ENCODE measurements at regions not wholly inside any gene's neighbourhood (a gene's known extent, or its start where the extent isn't known, plus 50 kb on each side); places are given as distances from the start of the nearest gene placed in this dataset.

- Histone ChIP-seq H3K27ac (ENCODE audit: extremely low read length, insufficient read depth, low read length) (no peak overlapping the region), H3K4me1 (ENCODE audit: insufficient read depth, low read length) (peaks cover 40% of the 10 kb centered on the region), H3K9me3 (ENCODE audit: low read length) (no peaks in the 10 kb centered on the region), H3K36me3 (replicated peaks in 1 of 2; ENCODE audit: control insufficient read depth in 1 of 2, insufficient read depth in 2 of 2, low read length in 2 of 2) (no peaks in the 10 kb centered on the region), H3K27me3 (ENCODE audit: control insufficient read depth in 1 of 2, insufficient read depth in 2 of 2, low read length in 2 of 2) (no peaks in the 10 kb centered on the region), H3K79me2 (ENCODE audit: insufficient read depth, low read length) (peaks cover 7% of the 10 kb centered on the region), H3K9ac (ENCODE audit: insufficient read depth, low read depth, low read length) (no peak overlapping the region), H3K4me3 (replicated peaks in 1 of 3; ENCODE audit: insufficient read depth in 1 of 3, low read depth in 2 of 3, low read length in 3 of 3) (no peak overlapping the region), H2AFZ (ENCODE audit: low read length) (no peak overlapping the region), H4K20me1 (ENCODE audit: insufficient read depth, low read length) (no peaks in the 10 kb centered on the region), H3K4me2 (ENCODE audit: low read depth, low read length) (no peak overlapping the region)
- no TSS peak for BruUV-seq (replicated peaks)
- ATAC-seq (no peak), DNase-seq (ENCODE audit: low spot score) (no peak), FAIRE-seq (no peak)
- ChIA-PET POLR2A (interaction anchor here (1.5 kb wide), 1 partner anchor 96 kb away, joined by 3 read pairs; no protein-coding TSS in a partner anchor), CTCF (ENCODE audit: low intra/inter-chr PET ratio, low total read pairs) (no interaction called here)
- 89% methylated on average over 9 of the region's 12 CpGs for WGBS (ENCODE audit: low lambda C conversion rate)
- intact Hi-C loops (cut with micrococcal nuclease; ENCODE audit: unreplicated experiment) (no loop called here), in situ Hi-C loops (cut with HindIII; ENCODE audit: extremely low pct_ligation_motif_present, low pct_unique_long_range_greater_than_20kb) (loop anchor here (5.0 kb wide), 1 partner anchor 98 kb away; no protein-coding TSS in a partner anchor)
- no peak for TF ChIP-seq HNF1B (CRISPR knock-in tag; IDR thresholded peaks at IDR 0.05)
- TF ChIP-seq, protein P1, sequence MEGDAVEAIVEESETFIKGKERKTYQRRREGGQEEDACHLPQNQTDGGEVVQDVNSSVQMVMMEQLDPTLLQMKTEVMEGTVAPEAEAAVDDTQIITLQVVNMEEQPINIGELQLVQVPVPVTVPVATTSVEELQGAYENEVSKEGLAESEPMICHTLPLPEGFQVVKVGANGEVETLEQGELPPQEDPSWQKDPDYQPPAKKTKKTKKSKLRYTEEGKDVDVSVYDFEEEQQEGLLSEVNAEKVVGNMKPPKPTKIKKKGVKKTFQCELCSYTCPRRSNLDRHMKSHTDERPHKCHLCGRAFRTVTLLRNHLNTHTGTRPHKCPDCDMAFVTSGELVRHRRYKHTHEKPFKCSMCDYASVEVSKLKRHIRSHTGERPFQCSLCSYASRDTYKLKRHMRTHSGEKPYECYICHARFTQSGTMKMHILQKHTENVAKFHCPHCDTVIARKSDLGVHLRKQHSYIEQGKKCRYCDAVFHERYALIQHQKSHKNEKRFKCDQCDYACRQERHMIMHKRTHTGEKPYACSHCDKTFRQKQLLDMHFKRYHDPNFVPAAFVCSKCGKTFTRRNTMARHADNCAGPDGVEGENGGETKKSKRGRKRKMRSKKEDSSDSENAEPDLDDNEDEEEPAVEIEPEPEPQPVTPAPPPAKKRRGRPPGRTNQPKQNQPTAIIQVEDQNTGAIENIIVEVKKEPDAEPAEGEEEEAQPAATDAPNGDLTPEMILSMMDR (CRISPR knock-in tag; IDR thresholded peaks at IDR 0.05): no peak
- TF ChIP-seq ZNF879 (CRISPR knock-in tag; IDR thresholded peaks at IDR 0.05): no peak
- no peak for TF ChIP-seq TBP (CRISPR knock-in tag; IDR thresholded peaks at IDR 0.05)
- no peak for TF ChIP-seq SMAD9 (CRISPR knock-in tag; IDR thresholded peaks at IDR 0.05)
- TF ChIP-seq TOE1 (CRISPR knock-in tag; IDR thresholded peaks at IDR 0.05): no peak
- TF ChIP-seq TEAD2 (CRISPR knock-in tag; IDR thresholded peaks at IDR 0.05): no peak
- no peak for TF ChIP-seq ZNF775 (CRISPR knock-in tag; IDR thresholded peaks at IDR 0.05; ENCODE audit: borderline replicate concordance)
- no peak for TF ChIP-seq ZNF577 (CRISPR knock-in tag; IDR thresholded peaks at IDR 0.05; ENCODE audit: borderline replicate concordance, low read depth)
- TF ChIP-seq KLF15 (CRISPR knock-in tag; IDR thresholded peaks at IDR 0.05; ENCODE audit: borderline replicate concordance): no peak
- no peak for TF ChIP-seq AKNA (CRISPR knock-in tag; IDR thresholded peaks at IDR 0.05; ENCODE audit: borderline replicate concordance)
- TF ChIP-seq, protein P2, sequence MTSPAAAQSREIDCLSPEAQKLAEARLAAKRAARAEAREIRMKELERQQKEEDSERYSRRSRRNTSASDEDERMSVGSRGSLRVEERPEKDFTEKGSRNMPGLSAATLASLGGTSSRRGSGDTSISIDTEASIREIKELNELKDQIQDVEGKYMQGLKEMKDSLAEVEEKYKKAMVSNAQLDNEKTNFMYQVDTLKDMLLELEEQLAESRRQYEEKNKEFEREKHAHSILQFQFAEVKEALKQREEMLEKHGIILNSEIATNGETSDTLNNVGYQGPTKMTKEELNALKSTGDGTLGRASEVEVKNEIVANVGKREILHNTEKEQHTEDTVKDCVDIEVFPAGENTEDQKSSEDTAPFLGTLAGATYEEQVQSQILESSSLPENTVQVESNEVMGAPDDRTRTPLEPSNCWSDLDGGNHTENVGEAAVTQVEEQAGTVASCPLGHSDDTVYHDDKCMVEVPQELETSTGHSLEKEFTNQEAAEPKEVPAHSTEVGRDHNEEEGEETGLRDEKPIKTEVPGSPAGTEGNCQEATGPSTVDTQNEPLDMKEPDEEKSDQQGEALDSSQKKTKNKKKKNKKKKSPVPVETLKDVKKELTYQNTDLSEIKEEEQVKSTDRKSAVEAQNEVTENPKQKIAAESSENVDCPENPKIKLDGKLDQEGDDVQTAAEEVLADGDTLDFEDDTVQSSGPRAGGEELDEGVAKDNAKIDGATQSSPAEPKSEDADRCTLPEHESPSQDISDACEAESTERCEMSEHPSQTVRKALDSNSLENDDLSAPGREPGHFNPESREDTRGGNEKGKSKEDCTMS (CRISPR knock-in tag; conservative IDR thresholded peaks at IDR 0.05): no peak
- TF ChIP-seq CC2D1A (CRISPR knock-in tag; IDR thresholded peaks at IDR 0.05): no peak
- TF ChIP-seq ZNF605 (CRISPR knock-in tag; IDR thresholded peaks at IDR 0.05): no peak
- no peak for TF ChIP-seq HNF4A (CRISPR knock-in tag; IDR thresholded peaks at IDR 0.05)
Measured at GRCh38 chr7:156519070-156519469, 121.5 kb upstream of the RNF32 start.

Measured in HepG2 (cell line).